CD4-positive, alpha-beta T cell treated with Interferon gamma for 1 hour (primary cell): ENCODE measurements at regions not wholly inside any gene's neighbourhood (a gene's known extent, or its start where the extent isn't known, plus 50 kb on each side); places are given as distances from the start of the nearest gene placed in this dataset.
"Not testable (repeated sequence)": the region's sequence is repeated elsewhere in the genome, so short reads cannot be mapped to it uniquely, and the experiment has no call there.

Source experiments
- DNase-seq: peaks from one replicate; pipeline ENCODE4 v3.0.0-alpha.2; 2020

- no peak for DNase-seq
These were observed 117.5 kb downstream of the DACT1 start for GRCh38 chr14:58755031-58755925.

DNA sequence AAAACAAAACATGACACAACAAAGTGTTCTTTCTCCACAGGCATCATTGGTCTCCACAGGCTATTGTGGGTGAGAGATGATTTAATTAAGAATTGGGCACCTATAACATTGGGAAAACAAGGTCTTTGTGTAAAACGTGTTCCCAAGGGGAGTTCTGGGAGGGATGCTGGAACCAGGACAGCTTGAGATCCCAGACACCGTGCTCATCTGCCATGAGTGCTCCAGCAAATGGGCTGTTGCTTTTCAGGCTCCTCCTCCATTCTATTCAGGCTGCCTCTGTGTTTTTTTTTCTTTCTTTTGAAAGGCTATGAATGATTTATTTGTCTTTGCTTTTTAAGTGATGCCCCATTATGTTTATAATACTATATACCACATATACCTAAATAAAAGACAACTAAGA, 122.4 kb downstream of the DACT1 start:
- no peak for DNase-seq

- no peak for DNase-seq
These were observed 124.9 kb downstream of the DACT1 start for GRCh38 chr14:58762629-58763028.

- DNase-seq = no peak
These were observed 125.4 kb downstream of the DACT1 start for GRCh38 chr14:58763210-58763609.

DNA sequence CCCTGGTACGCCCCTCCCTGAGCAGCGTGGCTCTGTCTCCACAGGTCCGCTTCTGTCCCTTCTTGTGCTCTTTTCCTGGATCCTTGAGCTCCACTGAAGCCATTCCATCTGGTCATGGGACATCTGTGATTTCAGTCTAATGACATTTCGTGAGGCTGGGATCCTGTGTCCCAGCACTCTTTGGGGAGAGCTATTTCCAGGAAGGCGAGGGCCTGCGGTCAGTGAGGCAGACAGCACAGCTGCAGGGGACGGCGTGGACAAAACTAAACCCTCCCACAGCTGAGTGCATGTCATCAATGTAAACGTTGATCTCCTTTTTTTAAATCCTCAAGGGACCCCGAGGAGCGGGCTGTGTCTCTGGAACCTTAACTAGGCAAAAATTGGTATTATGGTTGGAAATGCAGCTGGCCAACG, 127.7 kb downstream of the DACT1 start:
- no peak for DNase-seq

- no peak for DNase-seq
These were observed 128.1 kb downstream of the DACT1 start for GRCh38 chr14:58765843-58766242.

GRCh38 chr14:58769011-58769643, 131.4 kb downstream of the DACT1 start:
- no peak for DNase-seq

DNA sequence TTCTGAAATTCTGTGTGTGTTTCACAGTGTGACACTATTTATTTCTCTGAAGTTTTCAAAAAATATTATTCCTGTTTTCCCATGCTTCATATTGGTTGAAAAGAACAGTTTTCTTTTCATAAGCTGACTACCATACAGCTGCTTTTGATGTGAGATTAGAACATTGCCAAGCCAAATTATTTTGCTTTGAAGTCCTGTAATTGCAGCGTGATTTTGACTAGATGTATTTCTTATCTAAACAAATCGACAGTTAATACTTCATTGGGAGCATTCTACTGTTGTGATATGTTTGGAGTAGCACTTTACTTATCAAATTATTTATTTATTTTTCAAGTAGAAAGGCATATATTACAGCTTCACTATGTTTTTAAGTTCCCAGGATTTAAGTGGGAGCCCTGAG, 132.0 kb downstream of the DACT1 start:
- DNase-seq = no peak

- no peak for DNase-seq
These were observed 132.8 kb downstream of the DACT1 start for GRCh38 chr14:58770491-58770982.

GRCh38 chr14:58771016-58771415, 133.3 kb downstream of the DACT1 start:
- DNase-seq = no peak

DNA sequence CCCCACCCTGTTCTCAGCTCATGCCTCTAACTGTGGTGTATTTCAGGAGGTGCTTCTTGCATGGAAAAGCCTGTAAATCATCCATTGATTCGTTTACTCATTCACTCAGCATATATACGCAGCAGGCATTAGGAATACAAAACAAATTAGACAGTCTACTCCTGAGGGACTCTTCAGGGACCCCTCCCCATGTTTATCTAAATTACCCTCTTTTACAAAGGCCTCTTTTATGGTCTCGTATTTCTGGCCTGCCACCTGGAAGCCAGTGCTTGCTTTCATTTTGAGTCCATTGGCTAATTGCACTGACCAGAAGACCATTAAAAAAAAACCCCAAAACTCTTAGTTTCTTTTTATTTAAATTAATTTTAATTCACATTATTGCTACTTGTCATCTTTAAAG, 134.4 kb downstream of the DACT1 start:
- DNase-seq = no peak

GRCh38 chr14:58772794-58773620, 135.2 kb downstream of the DACT1 start:
- DNase-seq = no peak

GRCh38 chr14:58774531-58774930, 136.8 kb downstream of the DACT1 start:
- no peak for DNase-seq

GRCh38 chr14:58775130-58775529, 137.4 kb downstream of the DACT1 start:
- not testable (repeated sequence) for DNase-seq

DNA sequence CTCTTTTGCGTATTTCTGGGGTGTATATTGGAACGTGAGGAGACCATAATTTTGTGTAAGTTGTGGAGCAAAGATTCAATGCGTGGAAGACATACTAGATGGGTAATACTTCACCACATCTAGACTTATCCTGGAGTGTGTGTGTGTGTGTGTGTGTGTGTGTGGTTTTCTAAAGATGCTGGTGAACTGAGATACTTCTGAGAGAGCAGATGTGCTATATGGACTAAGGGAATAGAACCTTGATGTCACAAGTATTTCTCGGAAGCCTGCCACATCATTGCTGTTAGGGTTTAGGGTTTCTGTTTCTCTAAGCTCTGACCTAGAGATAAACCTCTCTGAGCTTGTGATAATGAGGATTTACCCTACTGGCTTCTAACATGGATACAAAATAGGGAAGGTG, 138.8 kb downstream of the DACT1 start:
- no peak for DNase-seq

- no peak for DNase-seq
These were observed 139.8 kb downstream of the DACT1 start for GRCh38 chr14:58777541-58777979.

DNA sequence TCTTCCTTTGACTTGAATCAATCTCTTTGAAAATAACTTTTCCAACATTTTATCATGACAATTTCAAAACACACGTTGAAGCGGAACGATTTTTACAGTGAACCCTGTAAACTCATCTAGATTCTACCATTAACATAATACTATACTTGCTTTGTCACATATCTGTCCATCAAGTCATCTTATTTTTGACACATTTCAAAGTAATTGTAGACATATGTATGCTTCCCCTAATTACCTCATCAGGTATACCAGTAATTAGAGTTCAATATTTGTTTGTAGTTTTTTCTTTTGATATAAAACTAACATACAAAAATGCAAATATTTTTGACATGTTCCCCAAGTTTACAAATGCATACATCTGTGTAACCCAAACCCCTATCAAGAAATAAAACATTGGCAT, 140.4 kb downstream of the DACT1 start:
- DNase-seq = no peak

DNA sequence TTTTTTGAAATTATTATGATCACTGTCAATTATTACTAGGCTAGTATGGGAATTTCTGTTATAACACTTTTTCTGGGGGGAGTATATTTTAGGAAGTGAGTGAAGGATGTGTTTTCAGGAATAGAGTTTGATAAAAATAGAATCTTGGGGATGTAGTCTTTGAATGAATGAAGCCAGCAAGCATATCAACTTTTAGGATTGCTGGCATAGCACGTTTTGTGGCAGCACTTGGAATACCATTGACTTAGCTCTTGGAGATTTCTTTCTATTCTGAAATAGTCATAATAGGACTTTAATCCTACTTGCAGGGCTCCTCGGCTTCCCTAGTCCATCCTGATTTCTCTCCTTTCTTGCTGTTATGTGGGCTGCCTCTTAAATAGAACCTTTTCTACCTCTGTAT, 141.6 kb downstream of the DACT1 start:
- DNase-seq = no peak

DNA sequence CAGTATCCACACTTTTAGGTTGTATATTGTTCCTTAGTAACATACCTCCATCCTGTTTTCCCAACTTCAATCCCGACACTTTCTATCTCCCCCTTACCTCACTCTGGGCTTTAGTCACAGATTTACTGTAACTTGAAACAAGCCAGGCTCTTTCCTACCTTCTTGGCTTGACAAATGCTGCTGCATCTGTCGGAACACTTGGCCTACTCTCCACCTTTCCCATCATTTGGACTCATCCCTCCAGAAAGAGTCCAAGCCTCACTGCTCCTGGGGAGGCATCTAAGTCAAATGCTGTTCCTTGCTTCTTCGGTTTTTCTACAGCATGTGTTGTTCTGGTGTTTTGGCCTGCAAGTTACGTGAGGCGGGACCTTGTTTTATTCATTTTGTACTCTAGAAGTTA, 142.4 kb downstream of the DACT1 start:
- no peak for DNase-seq

GRCh38 chr14:58780605-58781004, 142.8 kb downstream of the DACT1 start:
- no peak for DNase-seq

DNA sequence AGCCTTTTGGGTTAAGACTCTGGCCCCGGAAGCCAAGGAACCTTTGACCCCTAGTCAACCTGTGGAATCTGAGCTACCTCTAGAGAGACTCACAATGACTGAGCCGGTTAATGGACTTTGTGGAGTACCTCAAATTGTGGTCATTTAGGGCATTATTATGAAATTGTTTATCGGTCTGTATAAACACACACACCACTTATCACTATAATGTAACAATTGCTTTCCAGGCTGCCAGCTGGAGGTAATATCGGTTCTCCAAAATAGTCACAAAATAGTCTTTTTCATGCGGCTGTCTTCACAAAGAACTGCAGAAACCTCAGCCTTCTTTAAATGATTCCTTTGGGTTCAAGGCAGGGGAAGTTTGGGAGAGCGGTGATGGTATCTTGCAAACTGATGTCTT, 144.2 kb downstream of the DACT1 start:
- no peak for DNase-seq

DNA sequence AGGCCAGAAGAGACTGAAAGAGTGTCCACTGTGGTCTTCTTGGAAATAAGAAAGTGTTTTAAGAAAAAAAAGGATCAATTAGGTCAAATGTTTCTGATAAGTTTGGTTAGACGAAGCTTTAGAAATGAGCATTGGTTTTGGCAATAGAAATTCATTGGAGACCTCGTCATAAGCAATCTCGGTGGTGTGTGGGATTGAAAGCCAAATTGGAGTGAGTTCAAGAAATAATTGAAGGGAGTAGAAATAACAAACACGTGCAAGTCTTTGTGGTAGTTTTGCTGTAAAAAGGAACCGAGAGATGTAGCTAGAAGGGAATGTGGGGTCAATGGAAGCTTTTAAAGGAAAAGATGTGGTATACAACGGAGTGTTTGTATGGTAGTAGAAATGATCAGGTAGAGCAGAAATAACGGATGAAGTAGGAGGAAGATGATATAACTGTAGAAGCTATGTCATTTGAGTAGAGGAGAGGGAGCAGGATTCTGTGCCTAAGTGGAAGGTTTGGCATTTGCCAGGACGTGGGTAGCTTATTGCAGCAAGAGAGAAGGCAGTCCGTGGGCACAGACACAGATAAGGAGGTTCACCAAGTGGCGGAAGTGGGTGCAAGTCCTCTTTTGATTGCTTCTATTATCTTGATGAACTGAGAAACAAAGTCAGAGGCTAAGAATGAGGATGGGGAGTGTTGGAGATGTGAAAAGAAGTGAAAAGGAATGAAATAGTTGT, 146.2 kb downstream of the DACT1 start:
- no peak for DNase-seq

DNA sequence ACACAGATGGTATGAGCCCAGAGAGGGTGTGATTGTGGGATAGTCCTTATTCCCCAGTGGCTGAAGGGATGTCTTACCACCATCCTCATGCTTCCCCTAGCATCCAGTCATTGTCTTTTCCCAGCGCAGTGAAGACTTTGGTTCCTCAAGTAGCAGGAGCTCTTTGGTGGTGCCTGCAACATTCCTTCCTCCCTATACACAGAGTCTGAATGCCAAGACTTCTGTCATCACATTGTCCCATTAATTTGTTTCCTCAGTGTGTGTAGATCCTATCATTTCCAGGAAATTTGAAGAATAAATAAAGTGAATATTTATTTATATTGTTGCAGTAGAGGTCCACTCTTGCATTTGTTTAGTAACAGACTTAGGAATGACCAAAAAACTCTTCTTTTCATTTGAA, 147.2 kb downstream of the DACT1 start:
- DNase-seq = no peak
